Tibial nerve (tissue), 4 donors: ENCODE measurements at regions not wholly inside any gene's neighbourhood (a gene's known extent, or its start where the extent isn't known, plus 50 kb on each side); places are given as distances from the start of the nearest gene placed in this dataset.

Experiments used
- DNase-seq, 2 donors: peaks; one replicate each; pipeline ENCODE4 v3.0.0-alpha.2; 2019; ENCODE audit warnings: low spot score in 2 of 2
- H3K27ac ChIP-seq, 4 donors: fragments of 200-600 bp; sonication (generic) in 3 of 4; one replicate each; pipeline ENCODE4 v1.5.1; 2017 to 2019; ENCODE audit warnings: mild to moderate bottlenecking in 1 of 4
- H3K27me3 ChIP-seq, 2 donors: fragments of 200-600 bp; sonication (generic) in 1 of 2; one replicate each; pipeline versions ENCODE4 v1.5.1 to v1.6.0; 2017 to 2019
- H3K36me3 ChIP-seq, 3 donors: fragments of 200-600 bp; sonication (generic); one replicate each; pipeline ENCODE4 v1.5.1; 2018 to 2019
- H3K4me1 ChIP-seq, 4 donors: fragments of 200-600 bp; sonication (generic) in 3 of 4; one replicate each; pipeline ENCODE4 v1.5.1; 2017 to 2019
- H3K4me3 ChIP-seq, 4 donors: fragments of 200-600 bp; sonication (generic) in 3 of 4; one replicate each; pipeline ENCODE4 v1.5.1; 2017 to 2019; ENCODE audit warnings: mild to moderate bottlenecking in 1 of 4, moderate library complexity in 1 of 4
- H3K9me3 ChIP-seq, 4 donors: fragments of 200-600 bp; sonication (generic) in 3 of 4; one replicate each; pipeline ENCODE4 v1.5.1; 2017 to 2019
- EP300 ChIP-seq, 2 donors: sonication (generic); formaldehyde crosslinking; IDR thresholded peaks; one replicate each; pipeline ENCODE4 v1.6.1; 2017; ENCODE audit warnings: antibody characterized with exemption in 2 of 2, mild to moderate bottlenecking in 1 of 2
- POLR2A ChIP-seq, 2 donors: fragments of 450-650 bp; IDR thresholded peaks; one replicate each; pipeline ENCODE4 v1.6.1; 2017; ENCODE audit warnings: antibody characterized with exemption in 2 of 2, mild to moderate bottlenecking in 2 of 2, moderate library complexity in 2 of 2
- WGBS, 2 donors: methylation state at CpG; one replicate each; pipeline ENCODE4 v1.1.5; 2018; 5-methylcytosine and 5-hydroxymethylcytosine counted together
- TF ChIP-seq, protein P1 (sequence below), 5 experiments: fragments of 200-600 bp in 3 of 5; fragments of 450-650 bp in 2 of 5; sonication (generic) in 3 of 5; IDR thresholded peaks; one replicate each; pipeline ENCODE4 v1.5.1; 2016 to 2019; ENCODE audit warnings: antibody characterized with exemption in 5 of 5, mild to moderate bottlenecking in 3 of 5, moderate library complexity in 2 of 5

DNA sequence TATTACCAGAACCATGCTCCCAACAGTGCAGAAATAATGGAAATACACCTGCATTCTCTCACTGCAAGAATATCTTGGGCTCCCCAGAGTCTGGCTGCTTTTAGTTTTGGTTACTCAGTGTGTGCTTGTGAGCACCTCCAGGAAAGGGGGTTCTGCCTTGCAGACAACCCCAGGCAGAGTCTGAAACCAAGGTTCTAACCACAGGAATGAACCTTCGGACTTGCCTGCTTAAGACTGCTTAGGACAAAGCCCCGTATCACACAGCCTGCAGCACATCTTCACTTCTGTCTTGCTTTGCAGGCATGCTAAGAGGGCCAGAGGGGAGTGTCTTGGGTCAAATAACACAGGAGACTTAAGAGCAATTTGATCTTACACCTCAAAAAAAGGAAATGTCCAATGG, 94.8 kb upstream of the SPATA31C2 start:
- 89 to 95% methylated on average over 2 of the region's 2 CpGs for WGBS, 2 donors
- no peak for TF ChIP-seq POLR2A (IDR thresholded peaks at IDR 0.05)
- TF ChIP-seq, protein P1, sequence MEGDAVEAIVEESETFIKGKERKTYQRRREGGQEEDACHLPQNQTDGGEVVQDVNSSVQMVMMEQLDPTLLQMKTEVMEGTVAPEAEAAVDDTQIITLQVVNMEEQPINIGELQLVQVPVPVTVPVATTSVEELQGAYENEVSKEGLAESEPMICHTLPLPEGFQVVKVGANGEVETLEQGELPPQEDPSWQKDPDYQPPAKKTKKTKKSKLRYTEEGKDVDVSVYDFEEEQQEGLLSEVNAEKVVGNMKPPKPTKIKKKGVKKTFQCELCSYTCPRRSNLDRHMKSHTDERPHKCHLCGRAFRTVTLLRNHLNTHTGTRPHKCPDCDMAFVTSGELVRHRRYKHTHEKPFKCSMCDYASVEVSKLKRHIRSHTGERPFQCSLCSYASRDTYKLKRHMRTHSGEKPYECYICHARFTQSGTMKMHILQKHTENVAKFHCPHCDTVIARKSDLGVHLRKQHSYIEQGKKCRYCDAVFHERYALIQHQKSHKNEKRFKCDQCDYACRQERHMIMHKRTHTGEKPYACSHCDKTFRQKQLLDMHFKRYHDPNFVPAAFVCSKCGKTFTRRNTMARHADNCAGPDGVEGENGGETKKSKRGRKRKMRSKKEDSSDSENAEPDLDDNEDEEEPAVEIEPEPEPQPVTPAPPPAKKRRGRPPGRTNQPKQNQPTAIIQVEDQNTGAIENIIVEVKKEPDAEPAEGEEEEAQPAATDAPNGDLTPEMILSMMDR (IDR thresholded peaks at IDR 0.05) = no peak
- TF ChIP-seq EP300 (IDR thresholded peaks at IDR 0.05) = no peak
- H3K27me3 ChIP-seq = no peaks in the 10 kb centered on the region

DNA sequence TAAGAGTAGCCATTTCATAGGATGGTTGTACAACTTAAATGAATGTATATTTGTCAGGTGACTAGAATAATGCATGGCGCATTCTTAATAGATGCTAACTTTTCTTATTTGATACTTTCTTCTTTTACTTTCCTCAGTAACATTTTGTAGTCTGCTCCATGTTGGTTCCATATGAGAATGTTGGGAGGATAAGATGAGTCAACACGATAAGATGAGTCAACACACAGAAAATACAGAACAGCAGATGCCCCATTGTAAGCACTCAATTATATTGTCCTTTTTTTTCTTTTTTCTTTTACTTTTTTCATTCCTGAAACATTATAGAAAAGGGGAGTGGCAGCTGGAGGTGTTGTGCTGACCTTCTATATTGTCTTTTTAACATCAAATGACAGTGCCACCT, 92.3 kb upstream of the SPATA31C2 start:
- WGBS, 2 donors = 95% methylated on average over 2 of the region's 2 CpGs

More for the DNA sequence above, 94.8 kb upstream of the SPATA31C2 start:
- no peak overlapping the region for H3K4me3 ChIP-seq
- peaks cover 0 to 10% (median 0%) of the 10 kb centered on the region in 4 donors for H3K9me3 ChIP-seq
- peaks cover 0 to 41% (median 3%) of the 10 kb centered on the region in 4 donors for H3K4me1 ChIP-seq
- DNase-seq = no peak
- no peak overlapping the region for H3K27ac ChIP-seq
- no peaks in the 10 kb centered on the region for H3K36me3 ChIP-seq

DNA sequence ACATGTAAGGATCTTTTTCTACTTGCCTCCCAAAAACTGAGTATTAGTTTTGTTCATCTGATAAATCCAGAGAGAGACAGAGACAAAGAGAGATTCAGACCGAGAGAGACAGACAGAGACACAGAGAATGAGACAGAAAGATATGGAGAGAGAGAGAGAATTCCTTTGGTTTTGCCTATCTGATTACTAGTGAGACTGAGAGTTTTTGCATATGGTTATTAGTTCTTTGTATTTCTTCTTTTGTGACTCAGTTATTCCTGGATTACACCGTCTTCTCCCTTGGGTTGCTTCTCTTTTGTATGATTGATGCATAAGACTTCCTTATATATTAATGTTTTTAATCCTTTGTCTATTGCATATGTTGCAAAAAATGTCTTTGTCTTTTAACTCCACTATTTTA, 91.2 kb upstream of the SPATA31C2 start:
- Histone ChIP-seq H3K27me3 (no peaks in the 10 kb centered on the region), H3K4me1 (peaks cover 0 to 6% (median 0%) of the 10 kb centered on the region in 4 donors), H3K4me3 (no peak overlapping the region), H3K36me3 (no peaks in the 10 kb centered on the region), H3K27ac (no peak overlapping the region), H3K9me3 (peaks cover 0 to 10% (median 0%) of the 10 kb centered on the region in 4 donors)
- no peak for DNase-seq
- TF ChIP-seq EP300 (IDR thresholded peaks at IDR 0.05) (no peak), POLR2A (IDR thresholded peaks at IDR 0.05) (no peak)
- TF ChIP-seq, protein P1 (IDR thresholded peaks at IDR 0.05) = no peak
- 84 to 87% methylated on average over 2 of the region's 2 CpGs for WGBS, 2 donors

More for the DNA sequence above, 92.3 kb upstream of the SPATA31C2 start:
- Histone ChIP-seq H3K27ac (no peak overlapping the region), H3K27me3 (no peaks in the 10 kb centered on the region), H3K4me3 (no peak overlapping the region), H3K9me3 (peaks cover 0 to 10% (median 0%) of the 10 kb centered on the region in 4 donors), H3K36me3 (no peaks in the 10 kb centered on the region), H3K4me1 (peaks cover 0 to 17% (median 0%) of the 10 kb centered on the region in 4 donors)
- no peak for DNase-seq
- TF ChIP-seq, protein P1 (IDR thresholded peaks at IDR 0.05) = no peak
- no peak for TF ChIP-seq POLR2A (IDR thresholded peaks at IDR 0.05)
- TF ChIP-seq EP300 (IDR thresholded peaks at IDR 0.05) = no peak

DNA sequence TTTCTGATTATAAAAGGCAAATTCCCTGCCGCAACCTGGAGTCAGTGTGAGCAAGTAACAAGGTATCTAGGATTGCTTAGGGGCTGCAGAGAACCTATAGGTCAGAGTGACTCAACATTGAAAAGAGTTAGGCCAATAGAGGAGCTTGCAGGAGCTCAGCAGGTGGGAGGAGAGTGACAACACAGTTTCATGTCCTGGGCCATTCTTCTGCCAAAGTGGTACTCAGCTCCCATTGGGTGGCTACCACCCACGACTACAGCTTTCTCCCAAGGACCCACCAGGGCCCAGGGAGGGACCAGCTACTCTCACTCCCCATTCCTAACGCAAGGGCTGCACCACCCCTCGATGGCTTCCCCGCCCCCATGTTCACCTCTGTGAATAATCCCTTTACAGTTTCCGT, 86.7 kb upstream of the SPATA31C2 start:
- no peak for TF ChIP-seq POLR2A (IDR thresholded peaks at IDR 0.05)
- TF ChIP-seq EP300 (IDR thresholded peaks at IDR 0.05) = no peak
- TF ChIP-seq, protein P1 (IDR thresholded peaks at IDR 0.05) = no peak
- 66 to 74% methylated on average over 6 of the region's 6 CpGs for WGBS, 2 donors
- no peak for DNase-seq

DNA sequence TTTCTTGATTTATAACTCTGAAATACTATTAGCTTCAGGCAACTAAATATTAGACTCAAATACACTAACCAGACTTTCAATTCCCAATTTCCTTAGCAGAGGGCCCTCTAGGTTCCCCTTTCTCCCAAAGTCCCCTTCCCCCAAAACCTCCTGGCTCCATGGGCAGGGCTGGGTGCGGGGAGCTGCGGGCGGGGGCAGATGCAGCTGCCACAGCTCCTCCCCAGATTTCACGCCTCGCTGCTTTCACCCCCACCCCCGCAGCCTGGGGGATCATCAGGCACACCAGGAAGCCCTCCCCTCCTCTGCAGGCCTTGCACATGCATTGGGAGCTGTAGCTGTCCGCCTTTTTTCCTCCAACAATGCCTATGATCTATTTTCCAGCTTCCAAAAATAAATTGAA, 82.8 kb upstream of the SPATA31C2 start:
- H3K9me3 ChIP-seq = no peaks in the 10 kb centered on the region
- TF ChIP-seq EP300 (IDR thresholded peaks at IDR 0.05) (no peak), POLR2A (IDR thresholded peaks at IDR 0.05) (no peak)
- TF ChIP-seq, protein P1 (IDR thresholded peaks at IDR 0.05) = no peak
- H3K4me3 ChIP-seq = no peak overlapping the region
- WGBS, 2 donors = 39 to 47% methylated on average over 7 of the region's 7 CpGs
- no peaks in the 10 kb centered on the region for H3K36me3 ChIP-seq
- H3K27me3 ChIP-seq = no peaks in the 10 kb centered on the region
- H3K4me1 ChIP-seq = peaks cover 0 to 7% (median 0%) of the 10 kb centered on the region in 4 donors
- DNase-seq = no peak
- no peak overlapping the region for H3K27ac ChIP-seq

More for the DNA sequence above, 86.7 kb upstream of the SPATA31C2 start:
- Histone ChIP-seq H3K4me3 (no peak overlapping the region), H3K27me3 (no peaks in the 10 kb centered on the region), H3K36me3 (no peaks in the 10 kb centered on the region), H3K27ac (no peak overlapping the region), H3K9me3 (no peaks in the 10 kb centered on the region), H3K4me1 (peaks cover 0 to 7% (median 0%) of the 10 kb centered on the region in 4 donors)
